Epithelial cell of proximal tubule (primary cell): ENCODE measurements at regions not wholly inside any gene's neighbourhood (a gene's known extent, or its start where the extent isn't known, plus 50 kb on each side); places are given as distances from the start of the nearest gene placed in this dataset.

Experiments
- DNase-seq: peaks from one replicate; pipeline ENCODE4 v3.0.0-alpha.2; 2011; ENCODE audit warnings: low read depth
- H3K4me3 ChIP-seq: 2 replicates; pipeline ENCODE4 v1.5.1; 2011; ENCODE audit warnings: low read depth, mild to moderate bottlenecking, low read length
- TF ChIP-seq, protein P1 (sequence below): conservative IDR thresholded peaks from 2 replicates; pipeline ENCODE4 v1.5.1; 2012; ENCODE audit warnings: low read depth, mild to moderate bottlenecking, low read length

DNA sequence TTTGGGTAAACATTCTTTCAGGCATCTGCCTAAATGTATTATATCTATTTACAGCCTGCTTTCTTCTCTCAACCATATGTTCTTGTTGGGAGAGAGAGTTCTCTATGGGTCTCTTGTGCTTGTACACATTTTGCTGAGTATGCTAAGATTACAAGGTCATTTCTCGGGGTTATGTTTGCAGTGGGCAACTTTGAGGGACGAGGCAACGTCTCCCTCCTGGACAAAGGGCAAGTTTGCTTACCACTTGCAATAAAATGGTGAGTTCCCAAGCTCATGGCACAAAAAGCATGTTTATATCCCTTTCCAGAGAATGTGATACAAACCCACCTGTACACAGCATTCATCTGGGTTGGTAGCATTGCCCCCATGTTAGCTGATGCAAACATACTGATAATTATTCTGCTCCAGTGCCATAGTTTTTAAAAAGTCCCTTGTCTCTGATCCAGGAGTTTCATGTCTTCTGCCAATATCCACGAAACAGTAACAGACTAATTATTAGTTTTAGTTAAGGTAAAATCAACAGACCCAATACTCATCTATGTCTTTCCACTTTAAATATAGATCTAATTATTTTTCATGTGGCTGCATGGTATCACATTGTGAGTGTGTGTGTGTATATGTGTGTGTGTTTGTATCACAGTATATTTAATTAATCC, 84.2 kb upstream of the MAPK4 start:
- H3K4me3 ChIP-seq = no peak overlapping the region
- TF ChIP-seq, protein P1, sequence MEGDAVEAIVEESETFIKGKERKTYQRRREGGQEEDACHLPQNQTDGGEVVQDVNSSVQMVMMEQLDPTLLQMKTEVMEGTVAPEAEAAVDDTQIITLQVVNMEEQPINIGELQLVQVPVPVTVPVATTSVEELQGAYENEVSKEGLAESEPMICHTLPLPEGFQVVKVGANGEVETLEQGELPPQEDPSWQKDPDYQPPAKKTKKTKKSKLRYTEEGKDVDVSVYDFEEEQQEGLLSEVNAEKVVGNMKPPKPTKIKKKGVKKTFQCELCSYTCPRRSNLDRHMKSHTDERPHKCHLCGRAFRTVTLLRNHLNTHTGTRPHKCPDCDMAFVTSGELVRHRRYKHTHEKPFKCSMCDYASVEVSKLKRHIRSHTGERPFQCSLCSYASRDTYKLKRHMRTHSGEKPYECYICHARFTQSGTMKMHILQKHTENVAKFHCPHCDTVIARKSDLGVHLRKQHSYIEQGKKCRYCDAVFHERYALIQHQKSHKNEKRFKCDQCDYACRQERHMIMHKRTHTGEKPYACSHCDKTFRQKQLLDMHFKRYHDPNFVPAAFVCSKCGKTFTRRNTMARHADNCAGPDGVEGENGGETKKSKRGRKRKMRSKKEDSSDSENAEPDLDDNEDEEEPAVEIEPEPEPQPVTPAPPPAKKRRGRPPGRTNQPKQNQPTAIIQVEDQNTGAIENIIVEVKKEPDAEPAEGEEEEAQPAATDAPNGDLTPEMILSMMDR = no peak

DNA sequence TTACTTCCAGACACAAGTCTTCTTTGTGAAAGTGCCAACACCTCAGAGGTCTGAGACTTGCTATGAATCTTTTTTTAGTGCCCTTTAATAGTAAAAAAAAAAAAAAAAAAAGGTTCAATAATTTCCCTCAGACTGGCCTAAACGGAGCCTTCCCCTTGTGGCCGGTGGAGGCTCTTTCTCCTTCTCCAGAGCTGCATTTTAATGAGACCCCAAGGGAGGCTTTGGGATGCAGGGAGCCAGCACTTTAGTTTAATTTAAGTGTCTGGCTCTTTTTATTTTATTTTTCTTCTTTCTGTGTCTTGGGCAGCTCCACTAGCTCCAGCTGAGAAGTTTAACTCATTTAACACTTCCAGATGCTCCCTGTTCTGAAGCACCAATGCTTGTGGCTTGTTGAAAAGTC, 67.8 kb upstream of the MAPK4 start:
- no peak for DNase-seq
- H3K4me3 ChIP-seq = no peak overlapping the region
- TF ChIP-seq, protein P1 = no peak

More for the DNA sequence above, 84.2 kb upstream of the MAPK4 start:
- DNase-seq = no peak

DNA sequence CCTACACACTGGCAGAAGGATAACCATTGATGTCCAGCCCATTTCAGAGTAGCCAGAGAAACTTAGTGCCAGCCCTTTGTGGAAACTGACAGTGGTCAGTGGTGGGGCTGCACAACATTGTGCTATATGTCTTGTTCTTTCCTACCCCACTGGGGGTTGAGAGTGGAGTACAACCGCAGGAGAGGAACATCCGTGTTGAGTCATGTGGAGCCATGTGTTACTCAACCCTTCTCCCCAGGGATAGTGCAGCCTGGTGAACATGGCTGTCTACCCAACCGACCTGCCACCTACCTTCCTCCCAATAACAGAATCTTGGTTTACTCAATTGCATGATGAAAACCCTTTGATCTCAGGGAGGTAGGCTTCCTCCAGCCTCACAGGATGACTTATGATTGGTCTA, 65.3 kb upstream of the MAPK4 start:
- TF ChIP-seq, protein P1 = no peak
- no peak overlapping the region for H3K4me3 ChIP-seq
- DNase-seq = no peak

DNA sequence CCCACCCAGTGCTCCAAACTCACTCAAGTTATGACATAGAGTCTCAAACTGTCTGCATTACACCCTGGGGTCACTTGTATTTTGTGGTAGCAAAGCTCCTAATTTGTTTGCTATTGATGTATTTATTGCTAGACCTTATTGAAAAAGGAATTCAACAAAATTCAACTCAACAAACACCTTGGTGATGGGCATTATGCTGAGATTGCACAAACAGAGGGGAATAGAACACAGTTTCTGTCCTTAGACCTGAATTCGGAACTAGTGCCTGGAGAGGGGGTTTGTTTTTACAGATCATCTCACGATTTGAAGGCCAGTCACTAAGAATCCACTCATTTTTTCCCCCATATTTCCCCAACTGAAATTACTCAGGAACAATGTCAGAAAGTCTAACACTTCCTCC, 53.5 kb upstream of the MAPK4 start:
- DNase-seq = no peak
- no peak overlapping the region for H3K4me3 ChIP-seq
- TF ChIP-seq, protein P1 = no peak

DNA sequence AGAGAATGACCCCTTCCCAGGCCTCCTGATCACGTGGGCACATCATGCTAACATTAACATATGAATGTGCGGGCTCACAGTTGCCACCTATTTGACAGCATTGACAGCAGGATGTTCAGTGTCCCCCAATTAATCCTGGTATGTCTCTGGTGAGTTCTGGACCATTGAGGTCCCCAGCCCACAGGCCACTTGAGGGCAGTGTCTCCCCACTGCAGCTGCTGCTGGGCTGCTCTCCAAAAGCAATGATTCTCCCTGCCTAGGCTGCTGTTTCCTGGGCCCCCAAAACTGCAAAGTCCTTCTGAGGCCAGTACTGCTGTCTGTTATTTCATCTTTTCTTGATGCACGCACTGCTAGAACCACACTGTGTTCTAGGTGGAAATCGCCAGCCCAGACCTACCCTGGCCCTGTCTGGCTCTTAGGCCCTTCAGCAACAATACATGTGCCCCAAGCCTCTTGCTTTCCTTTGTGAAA, 52.7 kb upstream of the MAPK4 start:
- TF ChIP-seq, protein P1 = peak; percentile 89
- H3K4me3 ChIP-seq = no peak overlapping the region
- DNase-seq = no peak

DNA sequence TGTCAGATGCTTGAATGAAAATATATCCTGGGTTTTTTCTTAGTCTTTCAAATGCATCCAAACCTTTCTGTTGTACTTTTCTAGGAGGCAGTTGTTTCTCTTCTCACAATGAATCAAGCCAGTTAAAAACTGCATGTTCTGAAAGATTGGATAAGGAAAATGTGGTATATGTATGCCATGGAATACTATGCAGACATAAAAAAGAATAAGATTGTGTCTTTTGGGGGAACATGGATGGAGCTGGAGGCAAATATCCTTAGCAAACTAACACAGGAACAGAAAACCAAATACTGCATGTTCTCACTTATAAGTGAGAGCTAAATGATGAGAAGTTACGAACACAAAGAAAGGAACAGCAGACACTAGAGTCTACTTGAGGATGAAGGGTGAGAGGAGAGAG, 51.7 kb upstream of the MAPK4 start:
- H3K4me3 ChIP-seq = no peak overlapping the region
- DNase-seq = no peak
- TF ChIP-seq, protein P1 = no peak

DNA sequence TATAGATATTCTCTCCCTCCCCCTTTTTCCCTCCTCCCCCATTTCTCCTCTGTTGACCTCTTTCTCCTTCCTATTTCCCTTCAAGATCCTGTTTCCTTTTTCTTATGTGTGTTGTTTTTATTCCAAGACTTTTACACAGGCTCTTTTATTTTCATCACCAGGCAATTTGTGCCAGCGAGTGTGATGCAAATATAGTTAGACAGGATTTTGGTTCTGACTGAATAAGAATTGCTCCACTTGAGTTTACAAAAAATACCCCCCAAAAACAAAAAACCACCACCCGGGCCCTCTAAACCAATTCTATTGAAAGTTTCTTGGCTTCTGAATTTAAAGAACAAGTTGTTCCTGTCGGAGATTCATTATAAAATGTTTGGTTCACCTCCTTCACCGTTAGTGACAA, 50.9 kb upstream of the MAPK4 start:
- H3K4me3 ChIP-seq = no peak overlapping the region
- TF ChIP-seq, protein P1 = no peak
- no peak for DNase-seq
